Hepatocyte (in vitro differentiated cells): ENCODE measurements at regions not wholly inside any gene's neighbourhood (a gene's known extent, or its start where the extent isn't known, plus 50 kb on each side); places are given as distances from the start of the nearest gene placed in this dataset.

Experiments used
- DNase-seq: peaks from one replicate; pipeline ENCODE4 v3.0.0-alpha.2; 2016; ENCODE audit warnings: low spot score
- H2AFZ ChIP-seq: fragments of 200-600 bp; sonication (generic); 2 replicates; pipeline ENCODE4 v1.6.0; 2016; ENCODE audit warnings: antibody characterized with exemption, mild to moderate bottlenecking
- H3K27ac ChIP-seq: fragments of 200-600 bp; sonication (generic); 2 replicates; pipeline ENCODE4 v1.5.1; 2016; ENCODE audit warnings: mild to moderate bottlenecking
- H3K27me3 ChIP-seq: fragments of 200-600 bp; sonication (generic); 2 replicates; pipeline ENCODE4 v1.6.1; 2016
- H3K36me3 ChIP-seq: fragments of 200-600 bp; sonication (generic); replicated peaks from 2 replicates; pipeline ENCODE4 v1.5.1; 2016; ENCODE audit warnings: low read depth; ENCODE audit not compliant: insufficient read depth
- H3K4me1 ChIP-seq: fragments of 200-600 bp; sonication (generic); 2 replicates; pipeline ENCODE4 v1.5.1; 2016; ENCODE audit warnings: mild to moderate bottlenecking, moderate library complexity; ENCODE audit not compliant: insufficient read depth
- H3K4me2 ChIP-seq: fragments of 200-600 bp; sonication (generic); 2 replicates; pipeline ENCODE4 v1.6.0; 2016
- H3K4me3 ChIP-seq: fragments of 200-600 bp; sonication (generic); 2 replicates; pipeline ENCODE4 v1.5.1; 2016; ENCODE audit warnings: mild to moderate bottlenecking
- H3K79me2 ChIP-seq: fragments of 200-600 bp; sonication (generic); 2 replicates; pipeline ENCODE4 v1.6.0; 2017; ENCODE audit warnings: mild to moderate bottlenecking
- H3K9me2 ChIP-seq: fragments of 200-600 bp; sonication (generic); replicated peaks from 2 replicates; pipeline ENCODE4 v1.6.0; 2017; ENCODE audit warnings: mild to moderate bottlenecking; ENCODE audit not compliant: insufficient read depth
- H3K9me3 ChIP-seq: fragments of 200-600 bp; sonication (generic); 2 replicates; pipeline ENCODE4 v1.5.1; 2016; ENCODE audit warnings: low read depth, mild to moderate bottlenecking
- H4K20me1 ChIP-seq: fragments of 200-600 bp; sonication (generic); 2 replicates; pipeline ENCODE4 v1.6.0; 2016; ENCODE audit warnings: mild to moderate bottlenecking; ENCODE audit not compliant: insufficient read depth, poor library complexity, severe bottlenecking
- CTCF ChIP-seq: fragments of 200-600 bp; sonication (generic); IDR thresholded peaks from 2 replicates; pipeline ENCODE4 v1.5.1; 2016; ENCODE audit warnings: antibody characterized with exemption, mild to moderate bottlenecking; ENCODE audit not compliant: poor library complexity
- EZH2 ChIP-seq: fragments of 200-600 bp; sonication (generic); IDR thresholded peaks from 2 replicates; pipeline ENCODE4 v1.6.1; 2016; ENCODE audit warnings: antibody characterized with exemption, mild to moderate bottlenecking, borderline replicate concordance
- EZH2phosphoT487 ChIP-seq: fragments of 200-600 bp; sonication (generic); IDR thresholded peaks from one replicate; pipeline ENCODE4 v1.6.1; 2018; ENCODE audit warnings: antibody characterized with exemption, mild to moderate bottlenecking, low read depth, moderate library complexity; ENCODE audit not compliant: unreplicated experiment, severe bottlenecking
- WGBS: methylation state at CpG from one replicate; pipeline ENCODE4 v1.1.6; 2016; ENCODE audit warnings: low lambda C conversion rate; ENCODE audit errors: missing lambda C conversion rate; 5-methylcytosine and 5-hydroxymethylcytosine counted together

GRCh38 chr16:18008356-18008755 is 328.2 kb downstream of the NPIPA8 start:
- H3K27ac ChIP-seq = no peak overlapping the region
- TF ChIP-seq EZH2phosphoT487 = no peak
- TF ChIP-seq EZH2 = no peak
- H3K27me3 ChIP-seq = no peaks in the 10 kb centered on the region
- WGBS = 91% methylated on average over 5 of the region's 5 CpGs
- H3K4me3 ChIP-seq = no peak overlapping the region
- no peak overlapping the region for H3K4me2 ChIP-seq
- H3K9me2 ChIP-seq = no peaks in the 10 kb centered on the region
- no peaks in the 10 kb centered on the region for H3K4me1 ChIP-seq
- H4K20me1 ChIP-seq = no peaks in the 10 kb centered on the region
- no peak overlapping the region for H2AFZ ChIP-seq
- no peaks in the 10 kb centered on the region for H3K36me3 ChIP-seq
- H3K79me2 ChIP-seq = no peaks in the 10 kb centered on the region
- H3K9me3 ChIP-seq = no peaks in the 10 kb centered on the region
- DNase-seq = no peak

GRCh38 chr16:18003033-18003432 is 333.5 kb downstream of the NPIPA8 start:
- DNase-seq = no peak
- no peak overlapping the region for H2AFZ ChIP-seq
- TF ChIP-seq EZH2 (no peak), CTCF (no peak)
- H3K4me1 ChIP-seq = no peaks in the 10 kb centered on the region
- H3K27me3 ChIP-seq = no peaks in the 10 kb centered on the region
- H3K36me3 ChIP-seq = no peaks in the 10 kb centered on the region
- no peak overlapping the region for H3K27ac ChIP-seq
- no peak overlapping the region for H3K4me2 ChIP-seq
- no peak overlapping the region for H3K4me3 ChIP-seq
- H3K79me2 ChIP-seq = no peaks in the 10 kb centered on the region
- H3K9me3 ChIP-seq = no peaks in the 10 kb centered on the region
- 71% methylated on average over 6 of the region's 6 CpGs for WGBS
- no peaks in the 10 kb centered on the region for H3K9me2 ChIP-seq
- H4K20me1 ChIP-seq = no peaks in the 10 kb centered on the region

- Histone ChIP-seq H3K79me2 (no peaks in the 10 kb centered on the region), H3K4me2 (no peak overlapping the region), H3K4me1 (no peaks in the 10 kb centered on the region), H3K9me3 (no peaks in the 10 kb centered on the region), H3K27ac (no peak overlapping the region), H3K4me3 (no peak overlapping the region), H3K27me3 (no peaks in the 10 kb centered on the region), H3K36me3 (no peaks in the 10 kb centered on the region), H3K9me2 (no peaks in the 10 kb centered on the region), H4K20me1 (no peaks in the 10 kb centered on the region), H2AFZ (no peak overlapping the region)
- 85% methylated on average over 6 of the region's 6 CpGs for WGBS
- no peak for DNase-seq
- no peak for TF ChIP-seq EZH2
- no peak for TF ChIP-seq EZH2phosphoT487
- no peak for TF ChIP-seq CTCF
Observed at GRCh38 chr16:17998996-17999395, 337.5 kb downstream of the NPIPA8 start.

- H3K79me2 ChIP-seq = no peaks in the 10 kb centered on the region
- WGBS = 100% methylated on average over 1 of the region's 1 CpG
- H3K36me3 ChIP-seq = no peaks in the 10 kb centered on the region
- H4K20me1 ChIP-seq = no peaks in the 10 kb centered on the region
- H3K27me3 ChIP-seq = no peaks in the 10 kb centered on the region
- DNase-seq = no peak
- H3K9me2 ChIP-seq = no peaks in the 10 kb centered on the region
- H3K27ac ChIP-seq = no peak overlapping the region
- H3K4me3 ChIP-seq = no peak overlapping the region
- no peaks in the 10 kb centered on the region for H3K9me3 ChIP-seq
- H3K4me2 ChIP-seq = no peak overlapping the region
- H2AFZ ChIP-seq = no peak overlapping the region
- no peaks in the 10 kb centered on the region for H3K4me1 ChIP-seq
- TF ChIP-seq CTCF = no peak
- no peak for TF ChIP-seq EZH2
- no peak for TF ChIP-seq EZH2phosphoT487
Observed at GRCh38 chr16:17998550-17998949, 338.0 kb downstream of the NPIPA8 start.
